ENCODE measurements at regions not wholly inside any gene's neighbourhood (a gene's known extent, or its start where the extent isn't known, plus 50 kb on each side); places are given as distances from the start of the nearest gene placed in this dataset.
A peak's percentile ranks its signal among the peaks of the same experiment; 100 is the strongest.

GRCh38 chr2:145980318-145980717 is 1460.4 kb upstream of the ZEB2 start:
- DNase-seq (ENCODE audit: low read depth), result no peak
- H3K4me3 ChIP-seq (ENCODE audit: low read length), result no peak overlapping the region
- no peak for TF ChIP-seq CTCF (conservative IDR thresholded peaks at IDR 0.05; ENCODE audit: low read depth, low read length)

GRCh38 chr2:145975406-145975805 is 1455.5 kb upstream of the ZEB2 start:
- no peak for TF ChIP-seq CTCF (conservative IDR thresholded peaks at IDR 0.05; ENCODE audit: low read depth, low read length)
- no peak overlapping the region for H3K4me3 ChIP-seq (ENCODE audit: low read length)
- no peak for DNase-seq (ENCODE audit: low read depth)

GRCh38 chr2:145961846-145962245 is 1441.9 kb upstream of the ZEB2 start:
- no peak overlapping the region for H3K4me3 ChIP-seq (ENCODE audit: low read length)
- DNase-seq (ENCODE audit: low read depth), result no peak
- TF ChIP-seq CTCF (conservative IDR thresholded peaks at IDR 0.05; ENCODE audit: low read depth, low read length), result no peak

GRCh38 chr2:145960479-145961163 is 1440.7 kb upstream of the ZEB2 start:
- TF ChIP-seq CTCF (conservative IDR thresholded peaks at IDR 0.05; ENCODE audit: low read depth, low read length), result no peak
- no peak overlapping the region for H3K4me3 ChIP-seq (ENCODE audit: low read length)
- DNase-seq (ENCODE audit: low read depth), result no peak

GRCh38 chr2:145958611-145959010 is 1438.7 kb upstream of the ZEB2 start:
- TF ChIP-seq CTCF (conservative IDR thresholded peaks at IDR 0.05; ENCODE audit: low read depth, low read length), result no peak
- no peak for DNase-seq (ENCODE audit: low read depth)
- H3K4me3 ChIP-seq (ENCODE audit: low read length), result no peak overlapping the region

- H3K4me3 ChIP-seq (ENCODE audit: low read length), result no peak overlapping the region
- TF ChIP-seq CTCF (conservative IDR thresholded peaks at IDR 0.05; ENCODE audit: low read depth, low read length), result no peak
- DNase-seq (ENCODE audit: low read depth), result peak; percentile 25
Observed at GRCh38 chr2:145957929-145958328, 1438.0 kb upstream of the ZEB2 start.

GRCh38 chr2:145939949-145940348 is 1420.0 kb upstream of the ZEB2 start:
- no peak for TF ChIP-seq CTCF (conservative IDR thresholded peaks at IDR 0.05; ENCODE audit: low read depth, low read length)
- H3K4me3 ChIP-seq (ENCODE audit: low read length), result no peak overlapping the region
- DNase-seq (ENCODE audit: low read depth), result no peak
